Stimulated activated CD8-positive, alpha-beta memory T cell treated with anti-CD3 and anti-CD28 coated beads, Interleukin-7, amount 100 ng/mL, for 4 hours (primary cell): ENCODE measurements at regions not wholly inside any gene's neighbourhood (a gene's known extent, or its start where the extent isn't known, plus 50 kb on each side); places are given as distances from the start of the nearest gene placed in this dataset.

Experiments
- DNase-seq, 2 donors: peaks; one replicate each; pipeline ENCODE4 v3.0.0-alpha.2; 2020; ENCODE audit warnings: low read depth in 2 of 2

DNA sequence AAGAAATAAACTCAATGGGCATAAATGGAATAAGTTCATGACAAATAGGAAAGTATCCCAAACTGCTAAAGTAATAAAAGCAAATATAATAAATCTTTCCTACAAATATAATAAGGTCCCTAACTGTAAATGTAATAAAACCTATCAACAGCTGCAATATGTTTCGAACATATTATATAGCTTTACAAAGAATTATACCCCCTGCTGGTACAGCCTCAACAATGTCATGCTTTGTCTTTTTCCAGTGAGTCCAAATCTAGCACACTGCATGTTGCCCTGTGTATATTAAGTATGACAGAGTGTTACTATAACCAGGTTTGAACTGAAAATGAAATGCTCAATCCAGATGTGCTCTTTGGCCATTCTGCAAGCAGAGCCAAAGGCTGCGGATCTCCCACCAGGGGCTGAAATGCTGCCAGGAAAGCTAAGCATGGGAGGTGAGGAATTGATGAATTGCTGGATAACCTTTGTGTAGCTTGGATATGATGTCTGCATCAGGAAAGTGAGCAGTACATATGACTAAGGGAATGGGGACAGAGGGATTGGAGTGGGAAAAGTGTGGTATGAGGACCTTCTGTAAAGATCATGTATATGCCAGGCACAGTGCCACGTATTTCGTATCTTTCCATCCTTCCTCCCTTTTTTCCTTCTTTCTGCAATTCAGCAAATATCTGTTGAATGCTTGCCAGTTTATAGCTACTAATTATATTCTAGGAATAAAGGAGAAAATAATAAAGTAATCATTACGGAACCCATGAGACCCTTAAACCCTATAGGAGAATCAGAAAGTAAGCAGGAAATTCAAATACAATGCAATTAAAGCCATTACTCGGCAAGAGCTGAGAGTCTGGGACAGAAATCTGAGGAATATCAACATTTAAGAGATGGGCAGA is 954.6 kb upstream of the LCORL start:
- no peak for DNase-seq

DNA sequence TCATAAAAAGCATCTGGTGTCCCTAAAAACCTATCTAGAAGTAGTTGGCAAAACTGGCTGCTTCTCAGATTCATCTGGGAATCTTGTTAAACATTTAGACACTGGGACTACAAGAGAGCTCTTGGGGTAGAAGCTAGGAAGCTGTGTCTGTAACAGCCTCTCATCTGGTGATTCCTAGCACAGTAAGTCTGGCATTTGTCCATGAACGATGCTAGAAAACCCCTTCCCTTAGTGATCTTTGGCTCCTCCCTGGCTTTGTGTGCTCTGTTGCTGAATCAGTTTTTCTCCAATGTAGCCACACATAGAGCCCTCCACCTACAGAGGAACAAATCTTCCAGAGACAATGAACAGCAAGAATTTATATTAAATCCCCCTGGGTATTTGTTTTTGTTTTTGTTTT is 951.7 kb upstream of the LCORL start:
- DNase-seq = no peak

DNA sequence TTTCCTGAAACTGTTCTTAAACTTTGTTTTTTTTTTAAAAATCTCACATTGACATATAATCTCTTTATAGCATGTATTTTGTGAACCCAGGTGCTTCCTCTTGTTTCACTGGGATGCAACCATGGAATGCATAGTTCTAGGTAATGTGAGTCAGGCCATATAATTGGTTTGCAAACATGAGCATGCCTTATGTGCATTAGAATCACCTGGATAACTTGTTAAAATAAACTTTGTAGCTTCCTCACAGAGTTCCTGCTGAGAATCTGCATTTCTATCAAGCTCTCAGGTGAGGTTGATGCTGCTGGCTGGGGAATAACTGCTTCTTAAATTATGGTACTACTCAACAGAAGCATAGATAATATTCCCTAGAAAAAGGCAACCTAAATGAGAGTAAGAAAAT is 940.3 kb upstream of the LCORL start:
- no peak for DNase-seq

GRCh38 chr4:18961266-18961665 is 939.7 kb upstream of the LCORL start:
- no peak for DNase-seq

GRCh38 chr4:18957716-18958115 is 936.2 kb upstream of the LCORL start:
- DNase-seq = no peak

GRCh38 chr4:18954538-18954937 is 933.0 kb upstream of the LCORL start:
- DNase-seq = no peak

GRCh38 chr4:18953613-18954012 is 932.1 kb upstream of the LCORL start:
- no peak for DNase-seq

- no peak for DNase-seq
These were observed 923.9 kb upstream of the LCORL start for GRCh38 chr4:18945464-18945863.

GRCh38 chr4:18942874-18943273 is 921.3 kb upstream of the LCORL start:
- DNase-seq = no peak

- DNase-seq = no peak
These were observed 917.0 kb upstream of the LCORL start for GRCh38 chr4:18938343-18939099.

DNA sequence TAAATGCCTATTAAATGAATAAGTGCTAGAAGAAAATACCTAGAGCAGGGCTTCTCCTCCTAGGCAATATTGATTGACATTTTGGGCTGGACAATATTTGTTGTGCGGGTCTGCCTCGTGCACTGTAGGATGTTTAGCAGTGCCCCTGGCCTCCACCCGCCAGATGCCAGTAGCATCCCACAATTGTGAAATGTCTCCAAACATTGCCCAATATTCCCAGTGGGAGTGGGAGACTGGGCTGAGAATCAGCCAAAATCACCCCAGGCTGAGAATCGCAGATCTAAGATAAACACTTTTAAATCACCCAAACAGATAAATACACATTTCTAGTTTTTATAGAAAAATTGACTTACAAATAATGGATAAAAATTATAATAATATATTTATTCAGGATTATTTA is 916.2 kb upstream of the LCORL start:
- DNase-seq = no peak

DNA sequence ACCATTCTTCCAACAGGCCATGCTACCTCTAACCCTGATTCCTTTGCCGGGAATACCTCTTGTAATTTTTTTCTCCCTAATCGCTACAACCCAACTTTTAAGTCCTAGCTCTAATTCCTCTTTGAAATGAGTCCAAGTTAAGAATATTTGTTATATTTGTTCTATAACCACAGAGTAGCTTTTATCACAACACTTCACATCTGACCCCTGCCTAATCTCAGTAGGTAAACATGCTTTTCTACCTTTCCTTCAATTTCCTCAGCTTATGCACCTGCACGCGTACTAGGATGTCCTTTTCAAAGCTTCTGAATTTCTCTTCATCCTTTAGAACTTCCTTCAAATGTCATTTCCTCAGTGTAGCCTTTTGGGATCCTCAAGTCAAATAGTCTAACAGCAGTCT is 915.5 kb upstream of the LCORL start:
- DNase-seq = no peak

- no peak for DNase-seq
These were observed 914.2 kb upstream of the LCORL start for GRCh38 chr4:18935659-18936345.

- no peak for DNase-seq
These were observed 912.6 kb upstream of the LCORL start for GRCh38 chr4:18934197-18934596.

DNA sequence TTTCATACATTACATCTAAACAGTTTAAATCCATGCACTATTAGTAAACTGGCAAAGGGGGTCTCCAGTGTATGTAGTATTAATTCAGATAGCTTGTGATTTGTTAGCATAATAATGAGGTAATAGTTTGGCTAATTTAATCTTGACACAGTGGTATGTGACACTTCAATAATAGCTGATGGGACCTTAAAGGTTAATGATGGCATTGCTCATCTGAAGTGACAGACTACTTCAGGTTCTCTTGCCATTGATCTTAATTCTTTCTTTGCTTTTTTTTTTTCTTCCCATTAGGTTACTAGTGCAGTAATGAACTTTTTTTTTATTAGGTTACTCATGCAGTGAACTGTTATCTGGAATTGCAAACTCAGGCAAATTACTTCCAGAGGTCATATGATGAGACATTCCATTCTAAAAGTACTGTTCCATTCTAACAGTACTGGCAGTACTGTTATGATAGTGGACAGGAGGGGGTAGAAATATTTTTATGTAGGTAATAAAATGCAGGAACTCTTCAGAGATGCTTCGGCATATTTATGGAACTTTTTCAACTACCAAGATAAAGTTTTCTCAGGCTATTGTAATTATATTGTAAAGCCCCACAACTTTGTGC is 911.3 kb upstream of the LCORL start:
- no peak for DNase-seq

DNA sequence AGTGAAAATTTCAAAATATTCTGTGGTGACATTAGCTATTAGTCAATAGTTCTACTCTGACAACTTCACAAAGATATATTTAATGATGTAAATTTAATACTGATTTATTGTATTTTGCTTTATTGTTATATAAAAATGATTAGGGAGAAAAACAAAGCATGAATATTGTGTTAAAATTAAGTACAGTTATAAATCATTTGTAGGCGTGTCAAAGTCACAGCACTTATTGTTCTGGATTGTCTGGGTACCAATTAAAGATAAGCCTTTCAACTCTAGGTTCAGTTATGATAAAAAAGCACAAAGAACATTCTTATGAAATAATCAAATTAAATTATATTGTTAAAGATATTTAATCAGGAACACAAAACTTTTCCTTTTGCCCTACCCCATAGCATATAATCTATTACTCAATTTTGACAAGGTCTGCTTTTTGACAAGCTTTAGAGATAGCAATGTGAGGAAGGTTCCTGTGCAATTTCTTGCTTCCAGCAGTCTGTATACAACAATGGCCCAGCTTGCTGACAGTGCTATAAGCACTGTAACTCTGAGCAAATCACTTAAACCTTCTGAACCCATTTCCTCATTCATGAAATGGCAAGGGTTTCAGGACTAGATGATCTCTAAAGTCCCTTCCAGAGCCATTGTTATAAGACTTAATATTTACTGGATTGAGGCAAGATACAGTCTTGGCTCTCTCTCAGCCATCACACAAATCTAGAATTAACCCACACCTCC is 910.3 kb upstream of the LCORL start:
- DNase-seq = no peak

GRCh38 chr4:18930487-18930886 is 908.9 kb upstream of the LCORL start:
- no peak for DNase-seq

DNA sequence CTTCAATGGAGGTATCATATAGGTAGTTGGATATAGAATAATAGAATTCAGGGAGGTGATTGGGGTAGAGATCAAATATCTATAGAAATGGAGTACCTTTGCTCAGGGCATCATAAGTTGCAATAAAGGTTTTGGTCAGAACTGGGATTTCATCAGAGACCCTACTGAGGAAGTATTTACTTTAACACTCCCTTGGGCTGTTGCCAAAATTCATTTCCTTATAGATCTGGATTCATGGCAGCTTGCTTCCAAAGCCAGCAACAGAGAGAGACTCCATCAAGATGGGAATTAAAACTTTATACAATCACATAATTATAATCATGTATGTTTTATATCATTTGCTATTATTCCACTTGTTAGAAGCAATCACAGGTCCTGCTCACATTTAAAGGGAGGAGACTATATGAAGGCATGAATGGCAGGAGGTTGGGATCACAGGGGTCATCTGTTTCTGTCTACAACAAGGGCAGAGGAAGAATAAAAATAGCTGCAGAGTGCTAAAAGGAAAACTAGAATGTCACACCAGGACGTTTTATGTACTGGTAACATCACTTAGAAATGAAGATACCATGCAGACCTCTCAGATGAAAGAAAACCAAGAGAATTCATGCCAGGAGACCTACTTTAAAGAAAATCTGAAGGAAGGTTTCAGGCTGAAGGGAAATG is 902.1 kb upstream of the LCORL start:
- DNase-seq = no peak

DNA sequence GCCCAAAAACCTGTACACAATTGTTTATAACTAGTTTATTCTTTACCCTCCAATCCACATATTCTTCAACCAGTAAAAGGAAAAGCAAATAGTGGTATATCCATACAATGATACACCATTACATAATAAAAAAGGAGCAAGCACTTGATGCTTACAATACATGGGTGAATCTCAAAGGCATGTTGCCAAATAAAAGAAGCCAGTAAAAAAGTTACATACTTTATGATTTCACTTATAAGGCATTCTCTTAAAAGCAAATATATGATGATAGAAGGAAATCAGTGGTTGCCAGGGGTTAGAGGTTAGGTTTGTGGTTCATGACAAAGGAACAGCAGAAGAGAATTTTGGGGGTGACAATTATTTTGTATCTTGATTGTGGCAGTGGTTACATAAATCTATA is 896.1 kb upstream of the LCORL start:
- no peak for DNase-seq

- no peak for DNase-seq
These were observed 892.6 kb upstream of the LCORL start for GRCh38 chr4:18914182-18914581.

- no peak for DNase-seq
These were observed 873.4 kb upstream of the LCORL start for GRCh38 chr4:18894928-18895327.
